ENCODE measurements at regions not wholly inside any gene's neighbourhood (a gene's known extent, or its start where the extent isn't known, plus 50 kb on each side); places are given as distances from the start of the nearest gene placed in this dataset.

DNA sequence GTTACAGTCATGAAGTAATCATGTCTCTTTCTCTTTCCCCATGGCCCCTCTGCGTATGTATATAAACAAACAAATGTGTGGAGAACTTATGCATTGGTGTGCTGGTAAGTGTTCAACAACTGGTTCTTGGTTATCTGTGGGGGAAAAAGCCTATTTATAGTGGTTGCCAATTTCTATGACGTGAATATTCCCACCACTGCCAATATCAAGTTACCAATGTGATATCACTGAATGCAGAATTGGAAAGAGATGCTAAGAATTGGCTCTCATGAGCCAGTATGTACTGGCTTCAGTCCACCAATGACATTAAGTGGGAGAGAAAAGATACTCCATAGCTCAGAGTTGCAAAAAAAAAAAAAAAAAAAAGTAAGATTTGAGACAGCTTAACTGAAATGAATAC is 399.7 kb downstream of the REEP3 start:
- TF ChIP-seq EZH2 (IDR thresholded peaks at IDR 0.05; ENCODE audit: borderline replicate concordance, insufficient read depth, low read depth, low read length, poor library complexity, severe bottlenecking), result no peak
- TF ChIP-seq, protein P1, sequence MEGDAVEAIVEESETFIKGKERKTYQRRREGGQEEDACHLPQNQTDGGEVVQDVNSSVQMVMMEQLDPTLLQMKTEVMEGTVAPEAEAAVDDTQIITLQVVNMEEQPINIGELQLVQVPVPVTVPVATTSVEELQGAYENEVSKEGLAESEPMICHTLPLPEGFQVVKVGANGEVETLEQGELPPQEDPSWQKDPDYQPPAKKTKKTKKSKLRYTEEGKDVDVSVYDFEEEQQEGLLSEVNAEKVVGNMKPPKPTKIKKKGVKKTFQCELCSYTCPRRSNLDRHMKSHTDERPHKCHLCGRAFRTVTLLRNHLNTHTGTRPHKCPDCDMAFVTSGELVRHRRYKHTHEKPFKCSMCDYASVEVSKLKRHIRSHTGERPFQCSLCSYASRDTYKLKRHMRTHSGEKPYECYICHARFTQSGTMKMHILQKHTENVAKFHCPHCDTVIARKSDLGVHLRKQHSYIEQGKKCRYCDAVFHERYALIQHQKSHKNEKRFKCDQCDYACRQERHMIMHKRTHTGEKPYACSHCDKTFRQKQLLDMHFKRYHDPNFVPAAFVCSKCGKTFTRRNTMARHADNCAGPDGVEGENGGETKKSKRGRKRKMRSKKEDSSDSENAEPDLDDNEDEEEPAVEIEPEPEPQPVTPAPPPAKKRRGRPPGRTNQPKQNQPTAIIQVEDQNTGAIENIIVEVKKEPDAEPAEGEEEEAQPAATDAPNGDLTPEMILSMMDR (IDR thresholded peaks at IDR 0.05), result no peak
- POLR2A ChIA-PET, result no interaction called here
- no CpG with 5 or more reads among the region's 2 CpGs for WGBS (ENCODE audit: insufficient coverage)
- Histone ChIP-seq H3K27me3 (replicated peaks in 1 of 4; ENCODE audit: control extremely low read depth in 1 of 4, control insufficient read depth in 3 of 4, insufficient read depth in 4 of 4, low read length in 3 of 4) (no peaks in the 10 kb centered on the region), H3K4me1 (ENCODE audit: control insufficient read depth in 2 of 2, insufficient read depth in 2 of 2, low read length in 2 of 2) (no peaks in the 10 kb centered on the region), H3K9ac (ENCODE audit: low read length) (no peak overlapping the region), H3K4me3 (ENCODE audit: control extremely low read depth in 1 of 5, extremely low read depth in 1 of 5, insufficient read depth in 1 of 5, low read depth in 2 of 5, low read length in 4 of 5) (no peak overlapping the region), H3K36me3 (replicated peaks in 1 of 2; ENCODE audit: control extremely low read depth in 1 of 2, control insufficient read depth in 1 of 2, extremely low read depth in 1 of 2, insufficient read depth in 2 of 2, low read length in 1 of 2) (no peaks in the 10 kb centered on the region), H2AFZ (ENCODE audit: insufficient read depth, low read depth, low read length, poor library complexity, severe bottlenecking) (no peak overlapping the region), H3K27ac (ENCODE audit: low read length in 2 of 2) (no peak overlapping the region), H3K9me3 (ENCODE audit: control extremely low read depth in 1 of 3, control insufficient read depth in 2 of 3, insufficient read depth in 1 of 3, low read length in 2 of 3) (no peaks in the 10 kb centered on the region), H3K4me2 (replicated peaks; ENCODE audit: low read depth, low read length, poor library complexity, severe bottlenecking) (no peak overlapping the region), H3K79me2 (ENCODE audit: control insufficient read depth, insufficient read depth, low read length) (no peaks in the 10 kb centered on the region), H4K20me1 (ENCODE audit: control insufficient read depth, insufficient read depth, low read length, poor library complexity, severe bottlenecking) (no peaks in the 10 kb centered on the region)
- CTCF ChIA-PET, result no interaction called here
- Mint-ChIP-seq H3K4me1 (no peaks in the 10 kb centered on the region), H3K4me3 (no peak overlapping the region), H3K9me3 (ENCODE audit: insufficient read depth) (no peaks in the 10 kb centered on the region), H3K27ac (no peak overlapping the region), H3K27me3 (peaks cover 21% of the 10 kb centered on the region)
- ATAC-seq (ENCODE audit: low read depth) (no peak), DNase-seq (no peak)
- intact Hi-C loops (cut with micrococcal nuclease), result no loop called here

DNA sequence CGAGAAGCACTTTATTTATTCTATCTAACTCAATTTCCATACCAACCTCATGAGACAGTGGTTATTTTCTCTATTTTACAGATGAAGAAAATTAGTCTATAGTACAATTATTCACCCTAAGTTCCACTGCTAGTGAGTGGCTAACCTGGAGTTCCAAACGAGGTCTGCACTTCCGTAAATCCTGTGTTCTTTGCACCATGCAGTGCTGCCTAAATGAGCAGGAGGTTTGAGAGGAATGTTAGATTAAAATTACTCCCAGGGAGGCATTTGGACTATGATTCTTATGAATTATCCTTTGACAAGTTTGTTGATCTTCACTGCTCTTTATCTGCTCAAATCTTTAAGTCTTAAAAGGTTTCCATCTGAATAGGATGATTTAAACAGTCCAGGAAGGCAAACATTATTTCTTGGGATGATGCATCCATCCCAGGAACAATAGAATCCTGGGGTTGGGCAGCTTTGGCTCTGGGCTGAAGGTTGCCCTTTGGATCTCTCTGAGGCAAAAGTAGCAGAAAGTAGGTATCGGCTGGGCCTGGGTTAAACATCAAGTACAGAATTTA is 400.8 kb downstream of the REEP3 start:
- H4K20me1 ChIP-seq (ENCODE audit: control insufficient read depth, insufficient read depth, low read length, poor library complexity, severe bottlenecking), result no peaks in the 10 kb centered on the region
- no peaks in the 10 kb centered on the region for H3K9me3 ChIP-seq (ENCODE audit: control extremely low read depth in 1 of 3, control insufficient read depth in 2 of 3, insufficient read depth in 1 of 3, low read length in 2 of 3)
- no peak for ATAC-seq (ENCODE audit: low read depth)
- H3K79me2 ChIP-seq (ENCODE audit: control insufficient read depth, insufficient read depth, low read length), result no peaks in the 10 kb centered on the region
- no peak overlapping the region for H3K27ac ChIP-seq (ENCODE audit: low read length in 2 of 2)
- no peaks in the 10 kb centered on the region for H3K9me3 Mint-ChIP-seq (ENCODE audit: insufficient read depth)
- no peak for DNase-seq
- H3K4me3 ChIP-seq (ENCODE audit: control extremely low read depth in 1 of 5, extremely low read depth in 1 of 5, insufficient read depth in 1 of 5, low read depth in 2 of 5, low read length in 4 of 5), result no peak overlapping the region
- ChIA-PET CTCF (no interaction called here), POLR2A (no interaction called here)
- TF ChIP-seq EZH2 (IDR thresholded peaks at IDR 0.05; ENCODE audit: borderline replicate concordance, insufficient read depth, low read depth, low read length, poor library complexity, severe bottlenecking), result no peak
- TF ChIP-seq, protein P1 (IDR thresholded peaks at IDR 0.05), result no peak
- no peak overlapping the region for H3K4me2 ChIP-seq (replicated peaks; ENCODE audit: low read depth, low read length, poor library complexity, severe bottlenecking)
- intact Hi-C loops (cut with micrococcal nuclease), result no loop called here
- H3K9ac ChIP-seq (ENCODE audit: low read length), result no peak overlapping the region
- H2AFZ ChIP-seq (ENCODE audit: insufficient read depth, low read depth, low read length, poor library complexity, severe bottlenecking), result no peak overlapping the region
- no peaks in the 10 kb centered on the region for H3K4me1 Mint-ChIP-seq
- no peaks in the 10 kb centered on the region for H3K36me3 ChIP-seq (replicated peaks in 1 of 2; ENCODE audit: control extremely low read depth in 1 of 2, control insufficient read depth in 1 of 2, extremely low read depth in 1 of 2, insufficient read depth in 2 of 2, low read length in 1 of 2)
- no peak overlapping the region for H3K4me3 Mint-ChIP-seq
- no peaks in the 10 kb centered on the region for H3K27me3 ChIP-seq (replicated peaks in 1 of 4; ENCODE audit: control extremely low read depth in 1 of 4, control insufficient read depth in 3 of 4, insufficient read depth in 4 of 4, low read length in 3 of 4)
- H3K4me1 ChIP-seq (ENCODE audit: control insufficient read depth in 2 of 2, insufficient read depth in 2 of 2, low read length in 2 of 2), result no peaks in the 10 kb centered on the region
- WGBS (ENCODE audit: insufficient coverage), result 53% methylated on average over 3 of the region's 4 CpGs
- no peak overlapping the region for H3K27ac Mint-ChIP-seq
- peaks cover 21% of the 10 kb centered on the region for H3K27me3 Mint-ChIP-seq

Measured in B cell (primary cell).